Natural killer cell treated with Interleukin-12 subunit alpha and Interleukin-12 subunit beta and Interleukin-15 and Interleukin-18, amount 100 ng/mL, for 72 hours (primary cell): ENCODE measurements at regions not wholly inside any gene's neighbourhood (a gene's known extent, or its start where the extent isn't known, plus 50 kb on each side); places are given as distances from the start of the nearest gene placed in this dataset.

ENCODE experiments used
- ATAC-seq, 2 donors: fragments of 150-1000 bp; cut with Tn5 transposase in 1 of 2; sonication (Bioruptor Pico), chemical (Tn5 transposase) in 1 of 2; 2 replicates each; pipeline ENCODE4 v1.10.0; 2021
- DNase-seq: peaks from one replicate; pipeline ENCODE4 v3.0.0; 2022; ENCODE audit warnings: low spot score
- H3K27ac Mint-ChIP-seq, 2 donors: 1 replicate in 1 of 2; 2 replicates in 1 of 2; pipeline ENCODE4 v1.8.0; 2022; ENCODE audit warnings: mixed read lengths in 2 of 2, mild to moderate bottlenecking in 1 of 2, moderate library complexity in 1 of 2
- H3K27me3 Mint-ChIP-seq, 2 donors: 1 replicate in 1 of 2; 2 replicates in 1 of 2; pipeline ENCODE4 v1.8.0; 2022; ENCODE audit warnings: mixed read lengths in 2 of 2
- H3K36me3 Mint-ChIP-seq: one replicate; pipeline ENCODE4 v1.8.0; 2022; ENCODE audit warnings: mixed read lengths
- H3K4me1 Mint-ChIP-seq, 2 donors: 1 replicate in 1 of 2; 2 replicates in 1 of 2; pipeline ENCODE4 v1.8.0; 2022; ENCODE audit warnings: low read depth in 2 of 2, mixed read lengths in 2 of 2, mild to moderate bottlenecking in 1 of 2
- H3K4me3 Mint-ChIP-seq: one replicate; pipeline ENCODE4 v1.8.0; 2022; ENCODE audit warnings: mixed read lengths
- H3K9me3 Mint-ChIP-seq: 2 replicates; pipeline ENCODE4 v1.8.0; 2022; ENCODE audit warnings: mixed read lengths

DNA sequence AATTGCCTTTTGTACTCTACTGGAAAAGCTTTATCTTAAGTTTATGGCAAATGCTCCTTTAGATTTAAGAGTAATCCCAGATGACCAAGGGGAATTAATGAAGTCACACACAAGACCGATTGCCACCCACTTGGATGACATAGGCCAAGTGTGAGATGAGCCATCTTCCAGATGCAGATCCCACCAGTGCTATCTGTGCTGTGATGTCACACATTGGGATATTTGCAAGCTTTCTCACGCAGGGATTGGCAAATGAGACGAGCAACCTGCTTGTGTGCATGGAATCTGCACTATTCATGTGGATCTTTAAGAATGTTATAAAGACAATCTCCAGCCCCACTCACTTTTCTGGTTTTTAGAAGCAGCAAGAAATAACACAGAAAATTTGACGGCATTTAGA is 602.1 kb upstream of the TMEM132C start:
- ATAC-seq (no peak), DNase-seq (no peak)
- H3K36me3 Mint-ChIP-seq, result no peaks in the 10 kb centered on the region
- no peak overlapping the region for H3K27ac Mint-ChIP-seq
- no peak overlapping the region for H3K4me3 Mint-ChIP-seq
- peaks cover 0 to 5% of the 10 kb centered on the region in 2 donors for H3K27me3 Mint-ChIP-seq
- H3K9me3 Mint-ChIP-seq, result peaks cover 7% of the 10 kb centered on the region
- no peaks in the 10 kb centered on the region for H3K4me1 Mint-ChIP-seq

DNA sequence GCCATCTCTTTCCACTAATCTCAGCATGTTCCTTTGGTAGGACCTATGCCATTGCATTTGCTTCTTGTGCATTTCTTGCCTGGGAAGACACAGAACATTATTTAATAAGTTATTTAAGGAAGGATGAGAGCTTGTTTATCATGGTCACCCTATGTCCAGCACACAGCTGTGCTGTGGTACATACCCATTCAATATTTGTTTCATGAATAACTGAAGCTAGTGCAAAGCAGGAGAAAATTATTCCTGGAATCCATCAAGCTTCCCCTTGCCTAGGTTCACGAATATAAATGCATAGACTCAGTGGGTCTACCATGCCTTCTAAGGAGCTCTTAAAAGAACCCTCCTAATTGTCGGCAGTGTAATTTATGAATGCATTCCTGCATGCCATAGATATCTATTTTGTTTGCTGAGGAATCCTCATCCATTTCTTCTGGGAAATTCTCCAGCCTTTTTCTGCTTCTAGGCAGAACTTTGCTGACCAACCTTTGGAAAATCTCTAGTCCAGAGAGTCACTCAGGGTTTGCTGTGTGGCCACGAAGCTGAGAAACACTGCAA is 599.8 kb upstream of the TMEM132C start:
- H3K27ac Mint-ChIP-seq, result no peak overlapping the region
- no peaks in the 10 kb centered on the region for H3K36me3 Mint-ChIP-seq
- no peaks in the 10 kb centered on the region for H3K27me3 Mint-ChIP-seq
- no peak for DNase-seq
- ATAC-seq, result no peak
- H3K9me3 Mint-ChIP-seq, result peaks cover 7% of the 10 kb centered on the region
- no peaks in the 10 kb centered on the region for H3K4me1 Mint-ChIP-seq
- no peak overlapping the region for H3K4me3 Mint-ChIP-seq

DNA sequence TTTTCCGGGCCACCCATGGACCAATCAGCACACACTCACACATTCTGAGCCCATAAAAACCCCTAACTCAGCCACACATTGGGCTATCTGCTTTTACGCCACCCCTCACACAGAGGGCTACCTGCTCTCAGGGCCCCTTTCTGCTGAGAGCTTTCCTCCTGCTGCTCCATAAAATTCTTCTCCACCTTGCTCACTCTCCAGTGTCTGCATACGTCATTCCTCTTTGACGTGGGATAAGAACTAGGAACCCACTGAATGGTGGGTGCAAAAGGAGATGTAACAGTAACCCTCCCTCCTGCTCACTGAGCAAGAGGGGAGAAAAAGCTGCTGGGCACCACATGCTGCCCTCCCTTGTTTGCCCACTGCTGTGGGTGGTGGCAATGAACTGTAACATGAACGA is 596.7 kb upstream of the TMEM132C start:
- H3K36me3 Mint-ChIP-seq, result no peaks in the 10 kb centered on the region
- no peaks in the 10 kb centered on the region for H3K4me1 Mint-ChIP-seq
- no peak overlapping the region for H3K4me3 Mint-ChIP-seq
- ATAC-seq, result peak in 1 of 2 donors; percentile 46
- H3K9me3 Mint-ChIP-seq, result no peaks in the 10 kb centered on the region
- H3K27ac Mint-ChIP-seq, result no peak overlapping the region
- H3K27me3 Mint-ChIP-seq, result no peaks in the 10 kb centered on the region
- DNase-seq, result no peak

DNA sequence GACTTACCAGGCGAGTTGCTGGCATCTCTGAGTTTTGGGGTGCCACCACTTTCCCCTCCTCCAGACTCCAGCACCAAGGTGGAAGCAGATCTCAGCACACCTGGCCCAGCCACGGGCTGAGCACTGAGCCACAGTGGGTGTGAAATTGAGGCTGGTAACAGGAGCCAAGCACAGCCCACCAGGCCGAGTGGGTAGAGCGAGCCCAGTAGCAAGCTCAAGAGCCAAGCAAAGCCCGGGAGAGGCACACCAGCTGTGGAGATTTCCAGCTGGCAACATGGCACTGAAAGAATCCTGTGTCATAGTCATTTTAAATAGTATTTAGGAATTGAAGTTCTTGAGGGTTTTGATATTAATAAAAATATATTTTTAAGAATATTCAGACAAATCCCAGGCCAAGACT is 596.2 kb upstream of the TMEM132C start:
- no peak overlapping the region for H3K27ac Mint-ChIP-seq

DNA sequence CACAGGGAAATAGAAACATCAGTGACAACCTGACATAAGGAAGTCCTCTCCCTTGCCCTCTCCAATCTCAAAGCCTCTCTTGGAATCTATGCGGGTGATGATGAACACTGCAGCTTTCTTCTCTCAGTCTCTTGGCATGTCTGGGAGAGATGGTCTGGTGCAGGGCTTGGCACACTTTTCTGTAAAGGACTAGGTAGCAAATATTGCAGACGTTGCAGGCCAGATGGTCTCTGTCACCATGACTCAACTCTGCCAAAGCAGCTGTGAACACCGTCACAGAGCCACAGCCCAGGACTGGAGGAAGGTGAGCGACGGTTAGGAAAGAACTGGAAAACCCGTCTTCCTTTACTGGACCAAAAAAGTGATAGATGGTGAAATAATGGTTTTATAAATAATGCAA is 591.0 kb upstream of the TMEM132C start:
- Mint-ChIP-seq H3K4me1 (no peaks in the 10 kb centered on the region), H3K27ac (no peak overlapping the region)
- ATAC-seq, result no peak

More for the DNA sequence above, 596.2 kb upstream of the TMEM132C start:
- Mint-ChIP-seq H3K36me3 (no peaks in the 10 kb centered on the region), H3K9me3 (no peaks in the 10 kb centered on the region), H3K4me1 (no peaks in the 10 kb centered on the region), H3K27me3 (no peaks in the 10 kb centered on the region), H3K4me3 (no peak overlapping the region)
- DNase-seq, result no peak
- no peak for ATAC-seq

DNA sequence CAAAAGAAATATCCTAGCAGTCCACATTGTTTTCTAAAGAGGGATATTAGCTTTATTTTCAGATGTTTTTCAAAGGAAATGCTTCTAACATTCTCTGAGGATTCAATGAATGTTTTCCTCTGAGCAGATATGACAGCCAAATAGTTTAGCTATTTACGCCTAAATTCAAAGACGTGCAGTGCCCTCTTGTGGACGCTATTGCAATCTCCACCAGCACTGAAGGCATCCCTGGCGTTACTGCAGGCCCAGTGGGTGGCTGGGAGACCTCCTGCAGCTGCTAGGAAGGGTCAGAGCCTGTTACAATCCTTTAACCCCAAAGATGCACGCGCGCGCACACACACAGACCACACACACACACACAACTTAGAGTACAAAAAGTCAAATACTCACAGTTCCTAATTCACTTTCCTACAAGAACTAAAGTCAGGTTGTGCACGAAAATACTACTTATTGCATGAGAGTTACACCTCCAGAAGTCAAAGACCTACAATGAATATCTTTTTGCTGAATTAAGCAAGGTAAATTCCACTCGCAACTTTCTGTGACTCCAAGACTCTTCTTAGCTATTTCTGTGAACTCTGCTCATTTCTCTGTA is 589.3 kb upstream of the TMEM132C start:
- no peaks in the 10 kb centered on the region for H3K36me3 Mint-ChIP-seq
- DNase-seq, result no peak
- H3K4me1 Mint-ChIP-seq, result no peaks in the 10 kb centered on the region
- no peaks in the 10 kb centered on the region for H3K27me3 Mint-ChIP-seq
- no peak overlapping the region for H3K27ac Mint-ChIP-seq
- no peaks in the 10 kb centered on the region for H3K9me3 Mint-ChIP-seq
- no peak for ATAC-seq
- no peak overlapping the region for H3K4me3 Mint-ChIP-seq

More for the DNA sequence above, 591.0 kb upstream of the TMEM132C start:
- Mint-ChIP-seq H3K27me3 (no peaks in the 10 kb centered on the region), H3K36me3 (no peaks in the 10 kb centered on the region), H3K4me3 (no peak overlapping the region), H3K9me3 (no peaks in the 10 kb centered on the region)
- DNase-seq, result no peak

DNA sequence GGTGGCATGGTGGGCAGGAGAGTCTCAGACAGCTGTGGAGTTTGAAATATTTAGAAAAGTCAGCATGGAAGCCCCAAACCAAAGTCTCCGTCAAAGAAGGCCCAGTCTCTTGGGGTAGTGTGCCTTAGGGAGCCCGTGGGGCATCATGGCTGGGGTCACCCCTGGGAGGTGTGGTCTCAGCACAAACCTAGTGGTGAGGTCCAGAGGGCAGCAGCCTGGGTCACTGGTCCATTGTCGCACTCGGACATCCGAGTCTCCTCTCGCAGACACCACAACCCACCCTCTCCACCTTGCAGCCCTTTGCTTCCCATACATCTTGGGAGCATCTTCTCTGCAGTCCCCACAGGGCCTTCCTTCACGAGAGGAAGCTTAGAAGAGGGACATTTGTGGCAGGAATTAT is 588.0 kb upstream of the TMEM132C start:
- H3K4me3 Mint-ChIP-seq, result no peak overlapping the region
- H3K27me3 Mint-ChIP-seq, result no peaks in the 10 kb centered on the region
- H3K27ac Mint-ChIP-seq, result no peak overlapping the region
- H3K36me3 Mint-ChIP-seq, result no peaks in the 10 kb centered on the region
- DNase-seq (no peak), ATAC-seq (peak in 1 of 2 donors; percentile 52)
- no peaks in the 10 kb centered on the region for H3K9me3 Mint-ChIP-seq
- H3K4me1 Mint-ChIP-seq, result no peaks in the 10 kb centered on the region

DNA sequence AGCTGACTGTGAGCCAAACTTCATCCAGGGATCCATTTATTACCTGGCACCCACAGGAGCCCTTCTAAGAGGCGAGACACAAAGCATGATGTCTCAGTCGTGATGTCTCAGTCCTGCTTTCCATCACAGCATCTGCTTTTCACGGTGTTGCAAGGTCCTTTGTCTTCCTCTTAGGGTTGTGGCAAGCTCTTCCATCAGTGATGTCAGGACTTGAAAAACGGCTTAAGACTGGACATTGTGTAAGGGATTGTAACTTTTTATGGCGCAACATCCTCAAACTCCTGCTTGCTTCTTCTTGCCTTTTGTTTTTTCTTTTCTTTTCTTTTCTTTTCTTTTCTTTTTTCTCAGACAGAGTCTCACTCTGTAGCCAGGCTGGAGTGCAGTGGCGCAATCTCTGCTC is 586.5 kb upstream of the TMEM132C start:
- no peaks in the 10 kb centered on the region for H3K27me3 Mint-ChIP-seq
- ATAC-seq, result no peak
- no peak overlapping the region for H3K4me3 Mint-ChIP-seq
- no peaks in the 10 kb centered on the region for H3K4me1 Mint-ChIP-seq
- H3K27ac Mint-ChIP-seq, result no peak overlapping the region
- no peaks in the 10 kb centered on the region for H3K9me3 Mint-ChIP-seq
- H3K36me3 Mint-ChIP-seq, result no peaks in the 10 kb centered on the region
- no peak for DNase-seq

DNA sequence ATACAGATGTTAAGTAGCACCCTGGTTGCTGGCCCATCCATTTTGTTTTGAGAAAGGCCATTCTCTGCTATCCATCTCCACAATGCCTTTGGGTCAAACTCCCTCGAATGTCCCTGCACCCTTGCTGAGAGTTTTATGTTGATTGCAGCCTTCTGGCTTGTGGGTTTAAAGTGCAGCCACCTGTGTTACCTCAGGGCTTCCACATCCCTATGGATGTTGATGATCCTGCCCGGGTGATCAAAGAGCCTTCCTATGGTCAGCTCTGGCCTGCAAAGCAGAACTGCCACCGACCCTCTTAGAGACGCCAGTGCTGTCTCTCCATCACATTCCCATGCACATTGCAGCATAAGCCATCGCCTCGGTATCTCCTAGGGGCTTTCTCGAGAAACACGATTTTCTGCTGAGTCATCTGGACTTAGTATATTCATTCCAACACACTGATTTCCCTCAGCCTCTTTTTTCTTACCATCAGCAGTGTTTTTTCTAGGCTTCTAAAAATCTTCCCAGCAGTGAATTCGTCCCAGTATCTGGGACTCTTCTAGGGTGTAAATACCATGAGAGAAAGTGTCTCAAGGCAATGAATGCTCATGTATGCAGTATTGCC is 585.7 kb upstream of the TMEM132C start:
- Mint-ChIP-seq H3K27ac (no peak overlapping the region), H3K9me3 (no peaks in the 10 kb centered on the region), H3K36me3 (no peaks in the 10 kb centered on the region)

DNA sequence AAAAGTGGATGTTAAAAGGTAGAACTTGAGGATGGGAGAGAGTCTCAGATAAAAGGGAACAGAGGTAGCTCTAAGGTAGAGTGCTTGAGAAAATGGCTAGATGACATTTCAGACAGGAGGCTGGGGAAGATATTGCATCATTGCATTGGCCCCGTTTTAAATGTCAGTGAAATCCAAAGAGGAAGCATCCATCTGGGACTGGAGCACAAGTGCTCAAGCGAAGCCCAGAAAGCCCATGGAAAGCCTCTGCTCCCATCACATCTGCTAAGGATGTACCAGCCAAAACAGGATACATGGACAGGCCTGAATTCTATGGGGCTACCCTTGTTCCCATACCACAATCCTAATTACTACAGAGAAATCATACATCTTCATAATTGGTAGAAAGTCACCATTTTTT is 581.5 kb upstream of the TMEM132C start:
- no peak overlapping the region for H3K4me3 Mint-ChIP-seq
- no peak overlapping the region for H3K27ac Mint-ChIP-seq
- ATAC-seq (no peak), DNase-seq (no peak)
- no peaks in the 10 kb centered on the region for H3K27me3 Mint-ChIP-seq
- H3K9me3 Mint-ChIP-seq, result no peaks in the 10 kb centered on the region
- H3K36me3 Mint-ChIP-seq, result no peaks in the 10 kb centered on the region
- no peaks in the 10 kb centered on the region for H3K4me1 Mint-ChIP-seq

More for the DNA sequence above, 585.7 kb upstream of the TMEM132C start:
- ATAC-seq (no peak), DNase-seq (no peak)
- H3K27me3 Mint-ChIP-seq, result no peaks in the 10 kb centered on the region
- H3K4me3 Mint-ChIP-seq, result no peak overlapping the region
- H3K4me1 Mint-ChIP-seq, result no peaks in the 10 kb centered on the region

DNA sequence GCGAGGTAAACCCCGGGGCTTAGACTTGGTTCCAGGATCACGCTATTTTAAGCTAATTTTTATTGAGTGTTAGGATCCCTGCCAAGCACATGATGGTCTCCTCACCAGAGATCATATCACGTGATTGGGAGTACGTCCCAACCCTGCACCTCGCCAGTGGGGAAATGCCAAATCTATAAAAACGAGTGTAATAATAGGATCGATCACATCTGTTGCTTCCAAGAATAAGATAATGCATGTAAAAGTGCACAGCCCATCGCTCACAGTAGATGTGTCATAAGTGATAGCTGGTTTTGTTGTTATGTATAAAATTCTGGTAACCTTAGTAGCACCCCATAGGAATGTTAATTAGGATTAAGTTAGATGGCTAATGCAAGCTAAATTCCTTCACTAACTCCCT is 581.0 kb upstream of the TMEM132C start:
- Mint-ChIP-seq H3K4me3 (no peak overlapping the region), H3K36me3 (no peaks in the 10 kb centered on the region), H3K27ac (no peak overlapping the region), H3K4me1 (no peaks in the 10 kb centered on the region), H3K9me3 (no peaks in the 10 kb centered on the region), H3K27me3 (no peaks in the 10 kb centered on the region)
- ATAC-seq (no peak), DNase-seq (no peak)

DNA sequence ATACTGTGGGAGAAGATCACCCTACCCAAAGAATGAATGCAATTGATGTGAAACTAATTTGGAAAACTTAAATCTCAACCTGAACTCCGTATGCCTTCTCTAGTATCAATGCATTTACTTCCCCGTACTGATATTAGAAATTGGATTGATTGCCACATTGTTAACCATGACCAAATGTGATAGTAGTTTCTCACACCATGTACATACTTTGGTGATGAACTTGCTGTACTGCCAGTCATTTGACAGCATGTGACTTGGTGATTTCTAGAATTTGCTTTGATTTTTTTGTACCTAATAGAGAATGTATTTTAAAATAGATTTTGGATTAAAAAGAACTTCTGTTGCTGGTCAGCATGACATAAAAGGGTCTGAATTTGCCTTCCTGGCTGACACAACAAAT is 579.8 kb upstream of the TMEM132C start:
- no peak for ATAC-seq

DNA sequence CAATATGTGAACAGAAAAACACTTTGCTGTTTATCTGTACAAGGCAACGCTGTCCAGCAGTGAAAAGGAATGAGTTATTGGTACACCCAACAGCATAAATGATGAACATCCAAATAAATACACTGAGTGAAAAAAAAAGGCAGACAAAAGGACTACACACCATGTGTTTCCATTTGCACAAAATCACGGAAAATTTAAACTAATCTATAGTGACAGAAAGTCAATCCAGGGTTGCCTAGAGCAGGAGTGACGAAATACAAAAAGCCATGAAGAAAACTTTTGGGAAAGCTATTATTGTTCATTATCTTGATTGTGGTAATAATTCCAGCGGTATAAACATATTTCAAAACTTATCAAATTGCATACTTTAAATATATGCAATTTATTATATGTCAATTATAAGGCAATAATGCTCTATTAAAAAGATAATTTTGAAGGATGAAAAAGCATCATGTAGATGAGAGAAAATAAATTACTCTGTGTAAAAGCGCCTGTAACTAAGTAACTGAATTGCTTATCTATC is 578.0 kb upstream of the TMEM132C start:
- no peak for DNase-seq
- no peak overlapping the region for H3K27ac Mint-ChIP-seq
- ATAC-seq, result no peak
- H3K36me3 Mint-ChIP-seq, result no peaks in the 10 kb centered on the region
- peaks cover 0 to 3% of the 10 kb centered on the region in 2 donors for H3K27me3 Mint-ChIP-seq
- H3K9me3 Mint-ChIP-seq, result no peaks in the 10 kb centered on the region
- no peak overlapping the region for H3K4me3 Mint-ChIP-seq
- H3K4me1 Mint-ChIP-seq, result no peaks in the 10 kb centered on the region

More for the DNA sequence above, 579.8 kb upstream of the TMEM132C start:
- no peaks in the 10 kb centered on the region for H3K9me3 Mint-ChIP-seq
- H3K27me3 Mint-ChIP-seq, result no peaks in the 10 kb centered on the region
- H3K27ac Mint-ChIP-seq, result no peak overlapping the region
- no peak for DNase-seq
- no peaks in the 10 kb centered on the region for H3K36me3 Mint-ChIP-seq
- no peaks in the 10 kb centered on the region for H3K4me1 Mint-ChIP-seq
- no peak overlapping the region for H3K4me3 Mint-ChIP-seq

DNA sequence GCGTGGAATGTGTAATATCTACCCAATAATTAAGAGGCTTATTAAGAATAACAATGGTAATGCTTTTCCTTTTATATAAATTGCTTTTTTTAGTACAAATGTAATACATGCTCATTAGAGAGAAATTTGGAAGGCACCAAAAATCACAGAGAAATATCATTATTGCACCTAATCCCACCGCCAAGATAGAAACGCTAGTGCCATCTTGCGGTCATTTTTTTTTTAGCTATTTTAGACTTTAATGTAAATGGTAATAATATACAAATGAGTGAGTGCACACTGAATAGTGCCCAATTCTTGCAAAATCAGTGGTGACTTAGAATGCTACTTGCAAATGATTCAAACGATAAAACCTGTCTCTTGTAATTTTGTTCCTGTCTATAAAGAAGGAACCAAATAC is 576.8 kb upstream of the TMEM132C start:
- no peak for DNase-seq
- no peaks in the 10 kb centered on the region for H3K9me3 Mint-ChIP-seq

More for the DNA sequence above, 576.8 kb upstream of the TMEM132C start:
- Mint-ChIP-seq H3K27ac (no peak overlapping the region), H3K27me3 (peaks cover 0 to 8% of the 10 kb centered on the region in 2 donors), H3K4me3 (no peak overlapping the region), H3K36me3 (no peaks in the 10 kb centered on the region), H3K4me1 (no peaks in the 10 kb centered on the region)
- no peak for ATAC-seq
